Endodermal cell (in vitro differentiated cells): ENCODE measurements at regions not wholly inside any gene's neighbourhood (a gene's known extent, or its start where the extent isn't known, plus 50 kb on each side); places are given as distances from the start of the nearest gene placed in this dataset.

Experiments
- DNase-seq: peaks from one replicate; pipeline ENCODE4 v3.0.0-alpha.2; 2017
- H3K27ac ChIP-seq: 2 replicates; pipeline ENCODE4 v1.5.1; 2013; ENCODE audit warnings: mild to moderate bottlenecking, low read depth, low read length, moderate library complexity
- H3K27me3 ChIP-seq: 2 replicates; pipeline ENCODE4 v1.6.1; 2013; ENCODE audit warnings: mild to moderate bottlenecking, low read length, moderate library complexity; ENCODE audit not compliant: insufficient read depth, control insufficient read depth, poor library complexity, severe bottlenecking
- H3K36me3 ChIP-seq: 2 replicates; pipeline ENCODE4 v1.7.0; 2013; ENCODE audit warnings: mild to moderate bottlenecking, low read length, moderate library complexity; ENCODE audit not compliant: control insufficient read depth, insufficient read depth
- H3K4me1 ChIP-seq: one replicate; pipeline ENCODE4 v1.7.0; 2013; ENCODE audit warnings: low read length; ENCODE audit not compliant: control insufficient read depth, insufficient read depth
- H3K4me3 ChIP-seq: 2 replicates; pipeline ENCODE4 v1.5.1; 2013; ENCODE audit warnings: mild to moderate bottlenecking, low read length, moderate library complexity
- H3K9ac ChIP-seq: 2 replicates; pipeline ENCODE4 v1.6.1; 2013; ENCODE audit warnings: mild to moderate bottlenecking, low read length, moderate library complexity; ENCODE audit not compliant: poor library complexity, severe bottlenecking; ENCODE audit errors: extremely low read depth
- H3K9me3 ChIP-seq: 2 replicates; pipeline ENCODE4 v1.6.1; 2013; ENCODE audit warnings: mild to moderate bottlenecking, low read length, moderate library complexity; ENCODE audit not compliant: control insufficient read depth
- H3K27ac Mint-ChIP-seq: 2 replicates; pipeline ENCODE4 v1.8.0; 2020; ENCODE audit warnings: mixed read lengths
- H3K27me3 Mint-ChIP-seq: 2 replicates; pipeline ENCODE4 v1.8.0; 2021; ENCODE audit warnings: mild to moderate bottlenecking, mixed read lengths; ENCODE audit not compliant: insufficient read depth
- H3K36me3 Mint-ChIP-seq: 2 replicates; pipeline ENCODE4 v1.8.0; 2020; ENCODE audit warnings: low read depth, mixed read lengths
- H3K4me1 Mint-ChIP-seq: 2 replicates; pipeline ENCODE4 v1.8.0; 2020; ENCODE audit warnings: mixed read lengths
- H3K4me3 Mint-ChIP-seq: 2 replicates; pipeline ENCODE4 v1.8.0; 2020; ENCODE audit warnings: mild to moderate bottlenecking, moderate library complexity, mixed read lengths
- H3K9me3 Mint-ChIP-seq: 2 replicates; pipeline ENCODE4 v1.8.0; 2020; ENCODE audit warnings: mild to moderate bottlenecking, mixed read lengths
- WGBS, 2 experiments: methylation state at CpG; one replicate each; pipeline versions ENCODE4 v1.1.5 to v1.1.7; 2013; ENCODE audit warnings: missing lambda C conversion rate in 2 of 2, mixed read lengths in 1 of 2; ENCODE audit not compliant: insufficient coverage in 1 of 2, insufficient read length in 1 of 2; 5-methylcytosine and 5-hydroxymethylcytosine counted together
- TF ChIP-seq, protein P1 (sequence below): fragments of 200-600 bp; sonication (generic); conservative IDR thresholded peaks from 2 replicates; pipeline ENCODE4 v1.5.0; 2021; ENCODE audit warnings: antibody characterized with exemption, mild to moderate bottlenecking

DNA sequence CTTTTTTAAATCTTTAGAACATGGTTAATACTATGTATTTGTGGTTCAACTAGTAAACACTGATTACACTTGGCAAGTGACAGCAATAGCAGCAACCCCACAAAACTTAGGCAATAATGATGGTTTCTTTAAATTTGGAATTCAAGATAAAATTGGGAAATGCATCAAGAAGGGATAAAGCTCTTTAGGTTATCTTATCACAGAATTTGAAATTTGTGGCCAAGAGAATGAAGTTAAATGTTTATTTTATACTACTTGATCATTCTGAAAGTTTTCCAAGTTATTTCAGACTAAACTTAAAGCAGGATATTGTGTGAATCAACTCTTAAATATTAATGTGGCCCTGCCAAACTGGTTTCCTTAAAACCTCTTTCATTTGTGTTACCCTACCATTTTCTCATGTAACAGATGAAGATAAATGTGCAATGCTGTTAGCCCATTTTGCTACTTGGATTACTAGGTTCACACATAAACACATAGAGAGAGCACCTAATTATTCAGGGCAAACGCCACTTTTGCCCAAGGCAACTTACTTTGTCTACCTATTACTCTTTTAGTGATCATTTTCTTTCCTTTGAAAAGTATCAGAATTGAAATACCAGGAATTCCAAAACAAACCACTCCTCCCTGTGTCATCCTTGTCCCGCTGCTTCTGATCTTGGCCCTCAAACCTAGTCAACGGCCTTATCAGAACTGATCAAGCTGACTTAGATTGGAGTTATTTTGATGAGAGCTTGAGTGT, 186.7 kb upstream of the TENT5A start:
- Histone ChIP-seq H3K9ac (no peak overlapping the region), H3K36me3 (no peaks in the 10 kb centered on the region), H3K27me3 (no peaks in the 10 kb centered on the region), H3K27ac (no peak overlapping the region), H3K4me3 (no peak overlapping the region), H3K4me1 (no peaks in the 10 kb centered on the region), H3K9me3 (no peaks in the 10 kb centered on the region)
- Mint-ChIP-seq H3K4me3 (no peak overlapping the region), H3K4me1 (peaks cover 19% of the 10 kb centered on the region), H3K9me3 (no peaks in the 10 kb centered on the region), H3K27ac (no peak overlapping the region), H3K27me3 (no peaks in the 10 kb centered on the region), H3K36me3 (no peaks in the 10 kb centered on the region)
- DNase-seq, result no peak
- WGBS, 2 experiments, result 78 to 86% methylated on average over 1 to 3 of the region's 3 CpGs
- TF ChIP-seq, protein P1, sequence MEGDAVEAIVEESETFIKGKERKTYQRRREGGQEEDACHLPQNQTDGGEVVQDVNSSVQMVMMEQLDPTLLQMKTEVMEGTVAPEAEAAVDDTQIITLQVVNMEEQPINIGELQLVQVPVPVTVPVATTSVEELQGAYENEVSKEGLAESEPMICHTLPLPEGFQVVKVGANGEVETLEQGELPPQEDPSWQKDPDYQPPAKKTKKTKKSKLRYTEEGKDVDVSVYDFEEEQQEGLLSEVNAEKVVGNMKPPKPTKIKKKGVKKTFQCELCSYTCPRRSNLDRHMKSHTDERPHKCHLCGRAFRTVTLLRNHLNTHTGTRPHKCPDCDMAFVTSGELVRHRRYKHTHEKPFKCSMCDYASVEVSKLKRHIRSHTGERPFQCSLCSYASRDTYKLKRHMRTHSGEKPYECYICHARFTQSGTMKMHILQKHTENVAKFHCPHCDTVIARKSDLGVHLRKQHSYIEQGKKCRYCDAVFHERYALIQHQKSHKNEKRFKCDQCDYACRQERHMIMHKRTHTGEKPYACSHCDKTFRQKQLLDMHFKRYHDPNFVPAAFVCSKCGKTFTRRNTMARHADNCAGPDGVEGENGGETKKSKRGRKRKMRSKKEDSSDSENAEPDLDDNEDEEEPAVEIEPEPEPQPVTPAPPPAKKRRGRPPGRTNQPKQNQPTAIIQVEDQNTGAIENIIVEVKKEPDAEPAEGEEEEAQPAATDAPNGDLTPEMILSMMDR, result no peak

DNA sequence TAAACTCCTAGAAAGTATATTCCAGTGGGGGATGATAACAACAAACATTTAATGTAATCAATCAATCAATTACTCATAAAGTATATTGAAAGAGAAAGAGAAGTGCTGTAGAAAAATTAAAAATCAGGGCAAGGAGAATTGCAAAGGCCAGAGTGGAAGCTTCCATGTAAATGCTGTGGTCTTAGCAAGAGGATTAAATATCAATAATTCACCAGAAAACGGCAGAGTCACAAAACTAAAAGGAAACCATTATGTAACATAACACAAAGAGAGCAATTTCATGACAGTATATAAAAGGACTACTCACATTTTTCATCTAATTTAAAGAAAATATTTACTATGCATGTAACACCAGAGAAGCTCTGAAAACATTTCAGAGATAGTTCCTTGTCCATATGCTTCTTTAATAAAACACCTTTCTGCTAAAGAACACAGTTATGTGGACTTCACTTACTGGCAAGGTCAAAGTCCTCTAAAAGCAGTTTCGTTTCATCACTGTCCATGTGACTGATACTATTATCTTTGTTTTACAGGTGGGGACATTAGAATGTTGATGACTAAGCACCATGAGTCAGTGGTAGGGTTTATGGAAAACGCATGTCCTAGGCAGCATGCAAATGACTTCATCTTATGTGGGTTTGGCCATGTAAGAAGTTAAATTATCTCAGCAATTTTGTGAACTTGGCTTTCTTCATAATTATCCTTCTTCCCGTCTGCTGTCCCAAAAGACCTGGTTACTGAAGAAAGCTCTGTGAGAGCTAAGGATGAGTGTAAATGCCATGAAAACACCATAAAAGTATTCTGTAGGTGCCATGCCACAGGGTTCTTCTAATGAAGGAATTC, 185.8 kb upstream of the TENT5A start:
- TF ChIP-seq, protein P1, result no peak
- Mint-ChIP-seq H3K27me3 (no peaks in the 10 kb centered on the region), H3K36me3 (no peaks in the 10 kb centered on the region), H3K4me1 (peaks cover 21% of the 10 kb centered on the region), H3K9me3 (no peaks in the 10 kb centered on the region), H3K4me3 (no peak overlapping the region), H3K27ac (no peak overlapping the region)
- H3K9me3 ChIP-seq, result no peaks in the 10 kb centered on the region
- H3K27me3 ChIP-seq, result no peaks in the 10 kb centered on the region
- no peak overlapping the region for H3K9ac ChIP-seq
- no peaks in the 10 kb centered on the region for H3K36me3 ChIP-seq
- H3K27ac ChIP-seq, result no peak overlapping the region
- DNase-seq, result no peak
- no peak overlapping the region for H3K4me3 ChIP-seq
- no peaks in the 10 kb centered on the region for H3K4me1 ChIP-seq
- WGBS, 2 experiments, result 64 to 80% methylated on average over 1 to 4 of the region's 4 CpGs

DNA sequence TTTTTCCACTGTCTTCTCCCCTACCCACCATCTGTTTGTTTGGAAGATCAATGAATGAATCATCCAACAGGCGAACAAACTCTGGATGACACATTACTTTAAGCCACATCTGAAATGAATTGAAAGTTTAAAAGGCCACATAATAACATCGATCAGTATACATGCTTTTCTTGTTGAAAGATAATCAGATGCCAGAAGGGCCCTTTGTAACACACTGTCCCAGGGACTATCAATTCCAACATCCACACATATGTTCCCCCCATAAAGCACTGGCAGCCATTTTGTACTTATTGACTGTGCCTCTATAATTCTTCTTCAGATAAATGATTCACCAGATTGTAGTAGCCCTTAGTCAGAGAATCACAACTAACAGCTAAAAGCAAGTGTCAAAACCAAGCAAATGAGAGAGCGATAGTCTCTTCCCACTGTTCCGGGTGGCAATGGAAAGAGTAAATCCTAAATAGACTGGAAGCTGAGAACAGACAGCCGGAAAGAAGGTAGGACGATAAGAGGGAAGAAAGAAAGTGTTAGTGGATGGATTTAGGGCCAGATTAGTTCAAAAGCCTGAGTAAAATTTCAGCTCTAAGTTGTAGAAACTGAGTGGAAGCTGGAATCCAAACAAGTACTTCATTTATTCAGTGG, 184.9 kb upstream of the TENT5A start:
- Mint-ChIP-seq H3K36me3 (no peaks in the 10 kb centered on the region), H3K27ac (no peak overlapping the region), H3K4me3 (no peak overlapping the region), H3K27me3 (no peaks in the 10 kb centered on the region), H3K4me1 (peaks cover 22% of the 10 kb centered on the region), H3K9me3 (no peaks in the 10 kb centered on the region)
- Histone ChIP-seq H3K4me1 (no peaks in the 10 kb centered on the region), H3K9ac (no peak overlapping the region), H3K9me3 (no peaks in the 10 kb centered on the region), H3K27ac (no peak overlapping the region), H3K4me3 (no peak overlapping the region), H3K27me3 (no peaks in the 10 kb centered on the region), H3K36me3 (no peaks in the 10 kb centered on the region)
- DNase-seq, result no peak
- 95 to 100% methylated on average over 2 to 6 of the region's 6 CpGs for WGBS, 2 experiments
- TF ChIP-seq, protein P1, result no peak
